ENCODE measurements at regions not wholly inside any gene's neighbourhood (a gene's known extent, or its start where the extent isn't known, plus 50 kb on each side); places are given as distances from the start of the nearest gene placed in this dataset.

DNA sequence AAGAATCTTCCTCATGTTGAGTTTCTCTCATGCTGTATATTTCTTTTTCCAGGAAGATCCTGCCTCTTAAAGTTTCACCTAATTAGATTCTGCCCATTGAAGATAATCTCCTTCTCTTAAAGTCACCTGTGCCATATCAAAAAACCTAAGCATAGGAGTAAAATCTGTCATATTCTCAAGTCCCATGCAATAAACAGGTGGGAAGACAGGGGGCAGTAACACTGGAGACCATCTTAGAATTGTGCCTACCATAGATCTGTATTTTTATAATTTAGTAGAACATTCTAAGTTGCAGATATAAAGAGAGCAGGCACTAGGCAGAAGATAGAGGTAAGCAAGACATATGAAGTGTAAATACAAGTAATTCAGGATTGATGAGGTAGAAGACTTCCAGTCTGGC lies 763.5 kb upstream of the MANEA start:
- TF ChIP-seq, protein P1, sequence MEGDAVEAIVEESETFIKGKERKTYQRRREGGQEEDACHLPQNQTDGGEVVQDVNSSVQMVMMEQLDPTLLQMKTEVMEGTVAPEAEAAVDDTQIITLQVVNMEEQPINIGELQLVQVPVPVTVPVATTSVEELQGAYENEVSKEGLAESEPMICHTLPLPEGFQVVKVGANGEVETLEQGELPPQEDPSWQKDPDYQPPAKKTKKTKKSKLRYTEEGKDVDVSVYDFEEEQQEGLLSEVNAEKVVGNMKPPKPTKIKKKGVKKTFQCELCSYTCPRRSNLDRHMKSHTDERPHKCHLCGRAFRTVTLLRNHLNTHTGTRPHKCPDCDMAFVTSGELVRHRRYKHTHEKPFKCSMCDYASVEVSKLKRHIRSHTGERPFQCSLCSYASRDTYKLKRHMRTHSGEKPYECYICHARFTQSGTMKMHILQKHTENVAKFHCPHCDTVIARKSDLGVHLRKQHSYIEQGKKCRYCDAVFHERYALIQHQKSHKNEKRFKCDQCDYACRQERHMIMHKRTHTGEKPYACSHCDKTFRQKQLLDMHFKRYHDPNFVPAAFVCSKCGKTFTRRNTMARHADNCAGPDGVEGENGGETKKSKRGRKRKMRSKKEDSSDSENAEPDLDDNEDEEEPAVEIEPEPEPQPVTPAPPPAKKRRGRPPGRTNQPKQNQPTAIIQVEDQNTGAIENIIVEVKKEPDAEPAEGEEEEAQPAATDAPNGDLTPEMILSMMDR (IDR thresholded peaks at IDR 0.05; ENCODE audit: low read depth, low read length, missing input control), result no peak
- TF ChIP-seq GABPA (IDR thresholded peaks at IDR 0.05 in 1 of 2, conservative IDR thresholded peaks at IDR 0.05 in 1 of 2) (no peak), YY1 (IDR thresholded peaks at IDR 0.05) (no peak)
